A549 (cell line): ENCODE measurements at regions not wholly inside any gene's neighbourhood (a gene's known extent, or its start where the extent isn't known, plus 50 kb on each side); places are given as distances from the start of the nearest gene placed in this dataset.

Experiments
- BHLHE40 ChIP-seq: IDR thresholded peaks from 2 replicates; pipeline ENCODE4 v1.6.1; 2012; ENCODE audit warnings: low read depth, low read length, inconsistent platforms
- CTCF ChIP-seq: fragments of >200 bp; sonication (Bioruptor Twin); formaldehyde crosslinking; IDR thresholded peaks from 3 replicates; pipeline ENCODE4 v1.5.1; 2016
- E2F6 ChIP-seq: IDR thresholded peaks from 2 replicates; pipeline ENCODE4 v1.6.1; 2012; ENCODE audit warnings: low read depth, borderline replicate concordance
- EP300 ChIP-seq, 2 experiments: fragments of >200 bp; sonication (Bioruptor Twin); formaldehyde crosslinking; IDR thresholded peaks; 2 replicates in 1 of 2; 3 replicates in 1 of 2; pipeline ENCODE4 v1.6.1; 2016 to 2017
- HDAC2 ChIP-seq: fragments of 200-600 bp; sonication (generic); IDR thresholded peaks from 2 replicates; pipeline ENCODE4 v1.6.1; 2016
- RAD21 ChIP-seq, 2 experiments: fragments of >200 bp in 1 of 2; sonication (Bioruptor Twin) in 1 of 2; formaldehyde crosslinking in 1 of 2; IDR thresholded peaks in 1 of 2; conservative IDR thresholded peaks in 1 of 2; 2 replicates in 1 of 2; 3 replicates in 1 of 2; pipeline ENCODE4 v1.6.1; 2012 to 2018; ENCODE audit warnings: inconsistent platforms in 1 of 2

GRCh38 chr1:61531716-61532115, 193.2 kb downstream of the TM2D1 start:
- TF ChIP-seq RAD21 (conservative IDR thresholded peaks at IDR 0.05 in 1 of 2, IDR thresholded peaks at IDR 0.05 in 1 of 2): no peak
- no peak for TF ChIP-seq CTCF
- no peak for TF ChIP-seq EP300 (IDR thresholded peaks at IDR 0.05)
- TF ChIP-seq HDAC2: no peak
- no peak for TF ChIP-seq BHLHE40
- TF ChIP-seq E2F6: no peak
